HG02973 (cell line): ENCODE measurements at regions not wholly inside any gene's neighbourhood (a gene's known extent, or its start where the extent isn't known, plus 50 kb on each side); places are given as distances from the start of the nearest gene placed in this dataset.
"Not testable (repeated sequence)": the region's sequence is repeated elsewhere in the genome, so short reads cannot be mapped to it uniquely, and the experiment has no call there.

Source experiments
- ATAC-seq: cut with Tn5 transposase; IDR thresholded peaks from one replicate; pipeline ENCODE4 v1.9.1; 2021; ENCODE audit warnings: moderate library complexity; ENCODE audit not compliant: unreplicated experiment

GRCh38 chr2:175769200-175769599 lies 232.9 kb downstream of the LNPK start:
- ATAC-seq: no peak

DNA sequence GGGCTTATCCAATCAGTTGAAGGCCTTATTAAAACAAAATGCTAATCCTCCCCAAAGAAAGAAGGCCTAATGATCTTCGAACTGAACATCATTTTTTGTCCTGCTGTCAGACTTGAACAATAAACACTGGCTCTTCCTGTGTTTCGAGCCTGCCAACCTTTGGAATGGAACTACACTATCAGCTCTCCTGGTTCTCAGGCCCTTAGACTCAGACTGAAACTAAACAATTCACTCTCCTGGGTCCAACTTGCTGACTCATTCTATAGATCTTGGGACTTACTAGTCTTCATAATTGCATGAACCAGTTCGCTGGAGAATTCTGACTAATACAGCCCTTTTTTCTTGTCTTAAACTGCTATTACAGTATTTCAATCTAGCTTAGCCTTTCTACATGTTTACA lies 235.2 kb downstream of the LNPK start:
- ATAC-seq: no peak

DNA sequence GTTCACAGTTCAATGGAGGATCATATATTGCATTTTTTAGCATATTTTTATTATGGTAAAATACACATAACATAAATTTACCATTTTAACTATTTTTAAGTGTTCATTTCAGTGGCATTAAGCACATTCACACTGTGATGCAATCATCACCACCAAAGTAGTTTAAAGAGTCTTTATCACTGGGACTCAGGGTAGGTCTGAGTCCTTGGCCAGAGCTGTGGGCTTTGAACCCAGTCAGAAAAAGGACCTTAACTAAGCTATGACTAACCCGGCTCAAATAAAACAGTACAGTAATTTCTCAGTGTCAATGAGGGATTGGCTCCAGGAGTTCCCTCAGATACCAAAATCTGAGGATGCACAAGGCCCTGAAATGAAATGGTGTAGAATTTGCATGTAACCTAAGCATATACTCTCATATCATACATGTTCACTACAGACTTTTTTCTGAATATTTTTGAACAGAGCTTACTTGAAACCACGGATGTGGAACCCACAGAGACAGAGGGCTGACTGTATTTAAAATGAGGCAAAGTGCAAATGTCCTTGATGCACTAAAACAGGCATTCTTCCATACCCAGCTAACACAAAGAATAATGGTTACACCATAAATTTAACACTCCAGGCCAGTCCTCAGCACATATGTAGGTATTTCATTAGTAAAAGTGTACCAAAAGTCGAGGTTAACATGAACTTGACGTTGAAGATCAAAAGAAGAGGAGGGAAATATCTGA lies 246.2 kb downstream of the LNPK start:
- no peak for ATAC-seq

DNA sequence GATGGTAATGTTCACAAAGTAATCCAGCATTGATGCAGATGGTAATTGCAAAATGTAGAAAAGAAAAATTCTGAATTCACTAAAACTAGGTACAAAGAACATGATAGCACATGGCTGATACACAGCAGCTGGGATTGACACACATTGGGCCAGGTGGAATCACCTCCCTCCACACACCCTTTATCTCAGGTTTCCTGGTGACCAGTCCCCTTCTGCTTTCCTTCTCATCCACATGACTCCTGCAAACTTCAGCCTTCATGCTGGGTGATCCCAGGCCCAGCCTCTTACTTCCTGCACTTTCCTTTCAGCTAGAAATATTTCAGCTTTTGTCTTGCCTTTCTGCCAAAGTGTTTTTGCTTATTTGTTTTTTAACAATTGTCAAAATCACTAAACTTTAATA lies 246.9 kb downstream of the LNPK start:
- no peak for ATAC-seq

DNA sequence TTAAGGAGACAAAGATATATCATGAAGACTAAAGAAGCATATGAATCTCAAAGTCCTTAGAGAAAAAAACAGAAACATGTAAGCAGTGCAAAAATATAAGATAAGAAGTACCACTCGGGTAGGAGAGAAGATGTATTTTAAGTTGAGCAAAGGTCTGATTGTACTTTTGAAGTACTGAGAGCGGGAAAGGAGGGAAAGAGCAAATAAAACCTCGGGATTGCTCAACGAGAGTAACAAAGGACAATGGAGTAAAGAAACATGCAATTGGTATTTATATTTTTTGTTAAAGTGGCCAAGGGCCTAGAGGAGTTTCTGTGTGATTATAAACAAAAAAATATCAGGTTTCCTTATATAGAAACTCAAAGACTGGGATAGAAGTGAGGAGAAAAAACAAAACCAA lies 251.9 kb downstream of the LNPK start:
- no peak for ATAC-seq

DNA sequence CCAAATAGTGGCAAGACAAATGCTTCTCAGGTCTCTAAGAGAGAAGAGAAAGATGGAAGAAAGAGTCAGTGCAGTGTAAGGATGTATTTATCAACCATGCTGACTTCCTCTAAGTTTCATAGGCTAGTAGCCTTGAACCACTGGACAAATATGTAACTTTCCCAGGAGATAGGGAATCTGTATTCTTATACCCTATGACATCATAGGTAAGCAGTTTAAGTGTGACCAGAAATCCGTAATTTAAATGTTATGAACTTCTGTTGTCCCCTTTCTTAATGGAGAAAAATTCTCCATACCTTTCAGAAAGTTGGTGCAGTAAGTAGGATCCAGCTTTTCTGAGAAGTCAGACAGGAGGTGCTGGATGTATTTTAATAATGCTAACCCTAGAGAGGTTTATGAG lies 256.2 kb downstream of the LNPK start:
- no peak for ATAC-seq

- ATAC-seq: no peak
Observed at GRCh38 chr2:175744000-175744399, 258.1 kb downstream of the LNPK start.

- ATAC-seq: no peak
Observed at GRCh38 chr2:175743011-175743410, 259.1 kb downstream of the LNPK start.

DNA sequence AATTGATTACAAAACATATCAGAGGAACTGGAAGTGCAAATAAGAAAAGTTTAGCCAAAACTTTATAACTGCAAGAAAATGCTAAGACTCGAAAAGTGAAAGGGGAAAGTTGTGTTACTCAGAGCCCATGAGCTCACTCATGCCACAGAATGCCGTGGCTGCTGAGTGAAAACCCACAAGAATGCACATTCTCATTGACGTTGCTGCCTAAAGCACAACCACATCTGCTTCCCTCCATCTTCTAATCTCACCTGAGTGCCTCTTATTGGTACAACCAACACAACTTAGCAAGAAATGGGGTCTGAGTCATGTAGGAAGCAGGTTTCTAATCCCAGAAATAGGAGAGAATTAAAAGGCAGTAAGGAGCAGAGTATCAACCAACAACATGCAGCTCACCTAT lies 259.7 kb downstream of the LNPK start:
- ATAC-seq: no peak

DNA sequence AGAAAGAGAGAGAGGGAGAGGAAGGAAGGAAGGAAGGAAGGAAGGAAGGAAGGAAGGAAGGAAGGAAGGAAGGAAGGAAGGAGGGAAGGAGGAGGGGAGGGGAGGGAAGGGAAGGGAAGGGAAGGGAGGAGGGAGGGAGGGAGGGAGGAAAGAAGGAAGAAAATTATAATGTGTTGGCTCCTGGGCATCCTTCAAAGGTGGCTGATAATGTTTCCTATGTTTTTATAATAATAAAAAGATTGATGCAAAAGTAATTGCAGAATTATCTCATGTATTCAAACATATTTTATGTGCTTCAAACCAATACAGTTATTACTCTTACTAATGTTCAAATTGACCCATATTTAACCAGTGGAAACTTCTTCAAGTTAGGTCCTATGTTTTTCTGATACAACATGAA lies 260.9 kb downstream of the LNPK start:
- no peak for ATAC-seq

GRCh38 chr2:175737722-175738361 lies 264.2 kb downstream of the LNPK start:
- ATAC-seq: no peak

DNA sequence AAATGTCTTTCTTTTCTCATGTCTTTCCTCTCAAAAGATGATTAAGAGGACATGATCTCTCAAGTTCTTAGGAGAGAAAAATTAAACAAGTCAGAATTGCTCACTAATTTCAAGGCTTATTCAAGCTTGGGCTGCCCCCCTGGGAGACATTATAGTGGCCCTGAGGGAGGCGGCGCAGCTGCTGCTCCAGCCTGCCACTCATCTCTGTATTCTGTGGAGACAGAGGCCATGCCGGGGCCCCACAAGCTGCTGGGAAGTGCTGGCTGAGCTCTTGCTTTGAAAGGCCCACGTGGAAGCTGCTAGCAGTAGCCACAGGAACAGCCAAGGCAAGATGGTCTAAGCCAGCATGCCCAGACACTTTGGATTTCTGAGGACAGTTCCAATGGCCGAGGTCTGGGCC lies 267.4 kb downstream of the LNPK start:
- ATAC-seq: no peak

DNA sequence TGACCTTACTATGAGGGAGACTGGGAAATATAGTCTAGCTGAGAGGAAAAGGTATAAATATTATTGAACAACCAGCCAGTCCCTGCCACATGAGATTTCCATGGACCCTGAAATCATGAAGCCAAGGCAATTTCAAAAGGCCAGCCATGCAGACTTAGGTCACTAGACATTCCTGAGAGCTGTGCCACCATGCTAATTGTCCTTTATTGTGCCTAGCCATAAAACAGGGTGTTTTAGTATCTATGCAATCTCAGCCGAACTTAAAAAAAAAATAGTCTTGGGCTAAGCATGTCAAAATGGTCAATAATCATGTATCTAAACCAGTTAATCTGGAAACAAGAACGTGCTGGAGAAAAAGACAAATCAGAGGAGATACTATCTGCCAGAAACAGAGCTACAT lies 269.5 kb downstream of the LNPK start:
- ATAC-seq: no peak

DNA sequence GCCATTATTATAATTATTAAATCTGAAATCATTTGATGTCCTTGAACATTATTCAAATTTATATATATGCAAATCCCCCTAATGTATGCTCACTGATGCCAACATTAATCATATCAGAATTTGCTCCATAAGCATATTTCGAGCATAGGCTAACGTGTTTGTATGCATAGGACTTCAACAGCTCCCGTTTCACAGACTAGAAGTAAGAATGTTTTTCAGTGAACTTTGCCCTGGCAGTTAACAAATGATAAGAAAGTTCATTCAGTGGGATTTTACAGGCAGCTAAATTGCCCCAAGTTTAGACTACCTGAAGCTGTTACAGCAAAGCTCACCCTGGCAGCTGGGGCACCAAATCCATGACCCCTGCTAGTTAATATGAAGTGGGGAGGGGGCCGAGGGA lies 272.0 kb downstream of the LNPK start:
- no peak for ATAC-seq

GRCh38 chr2:175729049-175729706 lies 272.9 kb downstream of the LNPK start:
- no peak for ATAC-seq

DNA sequence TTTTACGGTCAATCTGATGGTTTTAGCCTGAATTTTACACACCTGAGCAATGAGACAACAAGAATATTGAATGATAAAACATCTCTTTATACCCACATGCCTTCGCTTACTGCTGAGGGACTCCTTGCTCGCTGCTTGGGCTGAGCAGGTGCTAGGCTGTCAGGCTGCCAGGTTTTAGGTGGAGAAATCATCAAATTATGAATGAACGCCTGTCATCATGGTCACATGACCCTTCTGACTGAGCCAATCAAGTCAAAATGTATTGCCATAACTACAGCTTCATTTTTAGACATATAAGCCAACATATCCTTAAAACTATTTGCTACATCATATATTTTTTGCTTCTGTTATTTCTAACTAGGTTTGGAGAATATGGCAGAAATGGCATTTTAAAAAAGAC lies 274.0 kb downstream of the LNPK start:
- no peak for ATAC-seq

- no peak for ATAC-seq
Observed at GRCh38 chr2:175726223-175726622, 275.8 kb downstream of the LNPK start.

DNA sequence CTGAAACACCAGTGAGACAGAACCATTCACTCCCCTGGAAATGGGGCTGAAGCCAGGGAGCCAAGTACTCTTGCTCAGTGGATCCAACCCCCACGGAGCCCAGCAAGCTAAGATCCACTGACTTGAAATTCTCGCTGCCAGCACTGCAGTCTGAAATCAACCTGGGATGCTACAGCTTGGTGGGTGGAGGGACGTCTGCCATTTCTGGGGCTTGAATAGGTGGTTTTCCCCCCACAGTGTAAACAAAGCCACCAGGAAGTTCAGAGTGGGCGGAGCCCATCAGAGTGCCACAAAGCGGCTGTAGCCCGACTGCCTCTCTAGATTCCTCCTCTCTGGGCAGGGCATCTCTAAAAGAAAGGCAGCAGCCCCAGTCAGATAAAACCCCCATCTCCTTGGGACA lies 292.8 kb downstream of the LNPK start:
- no peak for ATAC-seq

DNA sequence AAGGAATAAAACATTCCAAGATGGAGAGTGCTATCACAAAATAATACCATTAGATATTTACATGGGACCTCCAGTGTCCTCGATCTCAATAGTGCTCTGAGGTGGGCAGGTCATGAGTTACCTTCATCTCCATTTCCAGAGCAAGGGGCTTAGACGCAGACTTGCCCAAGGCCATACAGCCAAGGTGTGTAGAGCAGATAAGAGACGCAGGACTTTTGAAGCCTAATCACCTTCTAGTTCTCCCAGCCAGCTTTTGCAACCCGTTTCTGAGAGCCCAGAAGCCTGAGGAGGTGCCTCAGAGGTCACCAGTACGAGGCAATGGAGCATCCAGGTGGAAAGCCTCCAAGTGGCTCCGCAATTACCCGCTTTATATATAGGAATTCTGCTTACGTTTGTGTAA lies 294.7 kb downstream of the LNPK start:
- ATAC-seq: no peak

- not testable (repeated sequence) for ATAC-seq
Observed at GRCh38 chr2:175704568-175704967, 297.5 kb downstream of the LNPK start.

DNA sequence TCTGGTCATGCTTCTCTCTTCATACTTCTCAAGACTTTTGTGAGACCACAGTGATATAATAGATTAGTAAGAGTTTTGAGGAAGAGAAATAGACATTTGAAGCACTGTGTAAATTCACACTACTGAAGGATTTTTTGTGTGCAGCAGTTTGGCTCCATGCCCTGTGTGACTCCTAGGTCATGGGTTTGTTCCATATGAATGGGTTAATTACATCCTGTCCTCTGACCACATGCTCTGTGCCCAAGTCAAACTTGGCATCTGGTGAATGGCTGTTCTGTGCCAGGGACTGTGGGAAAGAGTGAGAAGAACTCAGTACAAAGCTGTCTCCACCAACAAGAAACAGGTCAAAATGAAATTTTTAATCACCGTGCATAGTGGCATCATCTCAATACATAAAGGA lies 304.0 kb downstream of the LNPK start:
- ATAC-seq: no peak

- no peak for ATAC-seq
Observed at GRCh38 chr2:175690113-175690837, 311.8 kb downstream of the LNPK start.
